Effector memory CD4-positive, alpha-beta T cell (primary cell): ENCODE measurements at regions not wholly inside any gene's neighbourhood (a gene's known extent, or its start where the extent isn't known, plus 50 kb on each side); places are given as distances from the start of the nearest gene placed in this dataset.
"Not testable (repeated sequence)": the region's sequence is repeated elsewhere in the genome, so short reads cannot be mapped to it uniquely, and the experiment has no call there.

Source experiments
- DNase-seq, 3 donors: peaks; one replicate each; pipeline ENCODE4 v3.0.0-alpha.2; 2020
- H3K27ac ChIP-seq: 2 replicates; pipeline ENCODE4 v1.7.0; 2013; ENCODE audit warnings: mild to moderate bottlenecking, low read length, moderate library complexity; ENCODE audit not compliant: insufficient read depth, poor library complexity, severe bottlenecking
- H3K27me3 ChIP-seq: replicated peaks from 2 replicates; pipeline ENCODE4 v1.7.0; 2013; ENCODE audit warnings: mild to moderate bottlenecking, low read length; ENCODE audit not compliant: insufficient read depth, control insufficient read depth, poor library complexity, severe bottlenecking
- H3K36me3 ChIP-seq: 2 replicates; pipeline ENCODE4 v1.7.0; 2013; ENCODE audit warnings: mild to moderate bottlenecking, low read length, moderate library complexity; ENCODE audit not compliant: control insufficient read depth, insufficient read depth
- H3K4me1 ChIP-seq: 2 replicates; pipeline ENCODE4 v1.7.0; 2013; ENCODE audit warnings: low read length, mild to moderate bottlenecking; ENCODE audit not compliant: control insufficient read depth, insufficient read depth, poor library complexity, severe bottlenecking
- H3K4me3 ChIP-seq: 2 replicates; pipeline ENCODE4 v1.7.0; 2013; ENCODE audit warnings: low read length, low read depth, mild to moderate bottlenecking; ENCODE audit not compliant: insufficient read depth, poor library complexity, severe bottlenecking
- H3K9me3 ChIP-seq: 2 replicates; pipeline ENCODE4 v1.7.0; 2013; ENCODE audit warnings: mild to moderate bottlenecking, low read length, moderate library complexity; ENCODE audit not compliant: control insufficient read depth

- H3K4me1 ChIP-seq, DNase-seq, H3K9me3 ChIP-seq, H3K4me3 ChIP-seq, H3K27me3 ChIP-seq, H3K27ac ChIP-seq, H3K36me3 ChIP-seq: not testable (repeated sequence)
These were observed 137.0 kb upstream of the PROKR2 start for GRCh38 chr20:5453745-5454144.

GRCh38 chr20:5453316-5453715, 136.6 kb upstream of the PROKR2 start:
- not testable (repeated sequence) for H3K27ac ChIP-seq, H3K4me3 ChIP-seq, DNase-seq, H3K27me3 ChIP-seq, H3K36me3 ChIP-seq, H3K4me1 ChIP-seq, H3K9me3 ChIP-seq

GRCh38 chr20:5452691-5453090, 135.9 kb upstream of the PROKR2 start:
- not testable (repeated sequence) for H3K4me1 ChIP-seq, H3K4me3 ChIP-seq, H3K9me3 ChIP-seq, H3K27me3 ChIP-seq, H3K27ac ChIP-seq, DNase-seq, H3K36me3 ChIP-seq

- H3K4me3 ChIP-seq, H3K4me1 ChIP-seq, DNase-seq, H3K27me3 ChIP-seq, H3K27ac ChIP-seq, H3K36me3 ChIP-seq, H3K9me3 ChIP-seq: not testable (repeated sequence)
These were observed 135.5 kb upstream of the PROKR2 start for GRCh38 chr20:5452286-5452685.

GRCh38 chr20:5451643-5452210, 135.0 kb upstream of the PROKR2 start:
- Histone ChIP-seq H3K4me3 (no peak overlapping the region), H3K27me3 (peaks cover 9% of the 10 kb centered on the region), H3K9me3 (no peaks in the 10 kb centered on the region), H3K36me3 (no peaks in the 10 kb centered on the region), H3K27ac (no peak overlapping the region), H3K4me1 (no peaks in the 10 kb centered on the region)
- DNase-seq = no peak

GRCh38 chr20:5448449-5449118, 131.8 kb upstream of the PROKR2 start:
- peak in 1 of 3 donors; percentile 8 for DNase-seq
- Histone ChIP-seq H3K4me1 (no peaks in the 10 kb centered on the region), H3K36me3 (no peaks in the 10 kb centered on the region), H3K9me3 (no peaks in the 10 kb centered on the region), H3K4me3 (no peak overlapping the region), H3K27me3 (peaks cover 9% of the 10 kb centered on the region), H3K27ac (no peak overlapping the region)

GRCh38 chr20:5447188-5447587, 130.4 kb upstream of the PROKR2 start:
- no peaks in the 10 kb centered on the region for H3K9me3 ChIP-seq
- no peak for DNase-seq
- H3K36me3 ChIP-seq = no peaks in the 10 kb centered on the region
- H3K27ac ChIP-seq = no peak overlapping the region
- H3K4me1 ChIP-seq = no peaks in the 10 kb centered on the region
- H3K4me3 ChIP-seq = no peak overlapping the region
- H3K27me3 ChIP-seq = peaks cover 12% of the 10 kb centered on the region

GRCh38 chr20:5445611-5446010, 128.9 kb upstream of the PROKR2 start:
- H3K27ac ChIP-seq = no peak overlapping the region
- H3K4me3 ChIP-seq = no peak overlapping the region
- H3K4me1 ChIP-seq = no peaks in the 10 kb centered on the region
- H3K36me3 ChIP-seq = no peaks in the 10 kb centered on the region
- no peaks in the 10 kb centered on the region for H3K9me3 ChIP-seq
- H3K27me3 ChIP-seq = peaks cover 12% of the 10 kb centered on the region
- DNase-seq = no peak

- H3K4me1 ChIP-seq = no peaks in the 10 kb centered on the region
- H3K9me3 ChIP-seq = no peaks in the 10 kb centered on the region
- H3K4me3 ChIP-seq = no peak overlapping the region
- no peak overlapping the region for H3K27ac ChIP-seq
- H3K27me3 ChIP-seq = peaks cover 4% of the 10 kb centered on the region
- DNase-seq = no peak
- no peaks in the 10 kb centered on the region for H3K36me3 ChIP-seq
These were observed 125.3 kb upstream of the PROKR2 start for GRCh38 chr20:5442101-5442500.

GRCh38 chr20:5434116-5434515, 117.4 kb upstream of the PROKR2 start:
- Histone ChIP-seq H3K4me3 (no peak overlapping the region), H3K36me3 (no peaks in the 10 kb centered on the region), H3K4me1 (no peaks in the 10 kb centered on the region), H3K27me3 (no peaks in the 10 kb centered on the region), H3K27ac (no peak overlapping the region), H3K9me3 (no peaks in the 10 kb centered on the region)
- DNase-seq = no peak
